HG03575 (cell line): ENCODE measurements at regions not wholly inside any gene's neighbourhood (a gene's known extent, or its start where the extent isn't known, plus 50 kb on each side); places are given as distances from the start of the nearest gene placed in this dataset.

Experiments used
- ATAC-seq: cut with Tn5 transposase; IDR thresholded peaks from one replicate; pipeline ENCODE4 v1.9.1; 2021; ENCODE audit not compliant: unreplicated experiment, insufficient number of reproducible peaks, low FRiP score; ENCODE audit errors: extremely low read depth

DNA sequence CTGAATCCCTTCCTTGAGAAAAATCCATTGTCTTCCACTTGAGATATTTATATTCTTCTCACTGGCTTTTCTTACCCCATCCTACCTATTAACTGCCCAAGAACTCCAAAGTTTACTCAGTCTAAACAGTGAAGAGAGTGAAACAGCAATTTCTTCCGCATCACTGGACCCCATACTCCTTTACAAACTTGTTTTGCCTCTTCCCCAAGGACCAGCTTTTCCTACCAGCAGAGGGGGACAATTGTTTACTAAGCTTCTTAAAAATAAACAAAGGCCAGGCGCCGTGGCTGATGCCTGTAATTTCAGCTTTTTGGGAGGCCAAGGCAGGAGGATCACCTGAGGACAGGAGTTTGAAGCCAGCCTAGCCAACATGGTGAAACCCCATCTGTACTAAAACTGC is 52.0 kb downstream of the LRATD1 start:
- ATAC-seq = no peak

DNA sequence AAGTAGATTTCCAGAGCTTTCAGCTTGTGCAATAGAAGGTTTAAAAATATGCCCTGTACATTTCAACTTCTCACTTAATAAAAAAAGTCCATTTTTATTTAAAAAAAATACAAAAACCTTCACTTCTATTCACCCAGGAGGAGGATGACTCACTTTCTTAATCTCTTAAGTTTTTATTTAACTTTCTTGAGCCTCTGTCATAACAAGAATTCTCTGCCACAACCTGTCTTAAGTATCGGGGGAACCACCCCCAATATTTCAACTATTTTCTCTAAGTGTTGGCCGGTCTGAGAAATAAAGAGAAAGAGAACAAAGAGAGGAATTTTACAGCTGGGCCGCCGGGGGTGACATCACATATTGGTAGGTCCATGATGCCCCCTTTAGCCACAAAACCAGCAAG is 58.4 kb downstream of the LRATD1 start:
- no peak for ATAC-seq

DNA sequence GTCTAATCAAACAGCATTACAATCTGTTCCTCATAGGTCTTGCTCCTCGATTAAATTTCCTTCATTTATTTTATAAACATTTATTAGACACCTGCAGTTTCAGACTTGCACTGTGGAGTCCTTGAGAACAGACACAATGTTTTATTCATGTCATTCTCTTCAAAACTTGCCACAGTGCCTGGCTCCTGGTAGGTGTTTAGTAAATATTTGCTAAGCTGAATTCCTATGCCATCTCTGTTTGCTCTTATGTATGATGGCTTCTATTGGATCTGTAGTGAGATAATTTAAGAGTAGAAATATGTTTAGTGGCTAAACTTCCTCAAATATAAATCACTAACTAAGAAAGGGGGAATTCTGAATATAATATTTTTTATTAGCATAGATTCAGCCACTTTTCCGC is 61.4 kb downstream of the LRATD1 start:
- ATAC-seq = no peak

DNA sequence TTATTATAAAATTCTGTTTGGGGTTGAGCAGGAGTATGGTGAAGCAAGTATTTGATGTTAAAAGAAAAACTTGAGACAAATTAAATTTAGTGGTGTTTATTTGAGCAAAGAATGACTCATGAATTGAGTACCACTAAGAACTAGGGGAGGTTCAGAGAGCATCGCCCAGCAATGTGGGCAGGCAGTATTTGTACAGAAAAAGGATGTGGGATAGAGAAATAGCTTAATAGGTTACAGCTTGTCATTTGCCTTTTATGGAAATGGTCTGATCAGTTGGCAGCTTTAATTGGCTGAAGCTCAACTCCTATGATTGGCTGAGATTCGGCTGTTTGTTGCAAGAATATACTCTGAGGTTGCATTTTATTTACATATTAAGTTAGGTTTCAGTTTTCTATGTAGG is 68.2 kb downstream of the LRATD1 start:
- no peak for ATAC-seq

DNA sequence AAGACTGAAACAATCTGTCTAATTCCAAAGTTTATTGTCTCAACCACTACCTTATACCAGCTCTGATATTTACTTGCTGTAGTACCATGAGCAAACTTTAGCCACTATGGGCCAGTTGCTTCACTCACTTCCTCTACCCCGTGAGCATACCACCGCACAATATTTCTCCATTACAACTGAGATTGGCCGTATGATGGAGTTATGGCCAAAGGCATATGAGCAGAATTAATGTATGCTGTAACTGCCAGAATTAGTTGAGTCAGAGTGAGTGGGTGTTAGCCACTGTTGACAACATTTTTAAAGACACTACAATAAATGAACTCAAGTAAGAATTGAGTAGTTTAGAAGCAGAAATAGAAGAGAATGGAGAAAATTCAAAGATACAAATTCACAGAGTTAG is 69.7 kb downstream of the LRATD1 start:
- no peak for ATAC-seq

DNA sequence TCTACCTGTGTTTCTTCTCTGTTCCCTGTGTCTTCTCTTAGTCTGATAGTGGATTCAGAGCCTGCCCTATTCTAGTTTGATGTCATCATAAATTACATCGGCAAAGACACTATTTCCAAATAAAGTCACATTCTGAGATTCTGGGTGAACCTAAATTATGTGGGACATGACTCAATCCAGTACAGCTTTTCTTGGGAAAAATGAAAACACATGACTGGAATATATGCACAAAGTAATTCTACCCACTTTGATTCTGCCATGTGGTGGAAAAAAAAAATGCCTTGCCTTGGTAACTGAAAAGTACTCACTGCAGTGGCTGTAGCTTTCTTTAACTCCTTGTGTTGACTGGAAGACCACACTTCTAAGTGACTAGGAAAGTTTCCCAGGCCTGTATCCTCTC is 73.7 kb downstream of the LRATD1 start:
- ATAC-seq = no peak

DNA sequence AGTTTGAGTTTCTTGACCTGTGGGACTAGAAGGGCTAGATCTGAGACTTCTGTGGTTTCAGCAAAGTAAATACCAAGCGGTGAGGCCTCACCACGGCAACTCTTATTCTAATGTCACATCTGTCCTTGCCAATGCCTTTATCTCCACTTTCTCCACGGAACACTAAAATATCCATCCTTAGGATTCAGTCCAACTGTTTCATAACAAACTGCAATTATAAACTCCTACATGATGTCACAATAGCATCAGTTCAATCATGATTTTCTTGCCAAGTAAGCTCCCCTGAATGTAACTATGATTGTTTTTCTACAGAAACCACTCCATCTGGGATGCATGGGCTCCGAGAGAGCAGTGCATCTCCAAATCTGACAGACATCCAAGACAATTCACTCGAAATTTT is 79.6 kb downstream of the LRATD1 start:
- no peak for ATAC-seq

DNA sequence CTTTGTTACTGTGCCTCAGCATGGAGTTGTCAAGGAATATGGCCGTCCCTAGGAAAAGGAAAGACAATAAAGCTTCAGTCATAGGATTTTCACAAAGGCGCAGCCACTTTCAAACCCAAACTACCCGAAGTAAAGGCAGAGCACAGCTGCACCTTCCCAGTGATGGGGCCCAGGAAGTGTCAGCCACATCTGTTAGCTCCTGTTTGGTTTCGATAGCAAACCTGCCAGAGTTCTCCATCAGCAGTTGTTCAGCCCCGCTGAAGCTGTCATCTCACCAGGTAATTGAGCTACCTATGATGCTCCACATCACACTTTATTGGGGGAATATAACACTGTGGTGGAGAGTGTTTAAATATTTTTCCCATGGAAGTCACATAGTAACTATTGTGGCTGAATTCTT is 80.7 kb downstream of the LRATD1 start:
- no peak for ATAC-seq

DNA sequence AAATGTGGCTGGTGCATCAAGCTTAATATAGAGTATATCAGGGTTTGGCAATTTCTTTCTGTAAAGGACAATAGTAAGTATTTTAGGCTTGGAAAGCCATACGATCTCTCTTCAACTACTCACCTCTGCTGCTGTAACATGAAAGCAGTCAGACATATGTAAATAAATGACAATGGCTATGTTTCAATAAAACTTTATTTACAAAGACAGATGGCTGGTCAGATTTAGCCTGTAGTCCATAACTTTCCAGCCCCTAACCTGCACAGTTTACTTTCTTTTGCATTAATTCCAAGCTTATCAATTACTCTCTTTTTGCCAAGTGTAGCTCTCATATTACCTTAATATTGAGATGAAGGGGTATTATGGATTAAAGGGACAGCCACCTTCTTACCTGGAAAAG is 83.1 kb downstream of the LRATD1 start:
- no peak for ATAC-seq

DNA sequence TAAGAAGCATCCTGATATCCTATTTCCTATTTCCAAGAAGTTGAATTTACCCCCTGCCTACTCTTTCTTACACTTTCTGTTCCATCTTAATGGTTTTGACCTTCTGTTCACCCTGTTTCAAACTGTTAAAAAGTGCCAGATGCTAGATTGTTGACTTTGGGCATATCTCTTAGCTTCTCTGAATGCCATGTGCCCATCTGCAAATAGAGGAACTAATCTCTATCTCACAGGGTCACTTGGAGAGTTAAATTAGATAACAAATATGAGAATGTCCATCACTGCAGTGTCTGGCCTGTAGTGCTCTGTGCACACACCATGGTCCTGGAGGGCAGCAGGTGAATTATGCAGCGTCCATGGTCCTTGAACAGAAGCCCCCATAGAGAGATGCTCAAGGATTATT is 83.8 kb downstream of the LRATD1 start:
- ATAC-seq = no peak

DNA sequence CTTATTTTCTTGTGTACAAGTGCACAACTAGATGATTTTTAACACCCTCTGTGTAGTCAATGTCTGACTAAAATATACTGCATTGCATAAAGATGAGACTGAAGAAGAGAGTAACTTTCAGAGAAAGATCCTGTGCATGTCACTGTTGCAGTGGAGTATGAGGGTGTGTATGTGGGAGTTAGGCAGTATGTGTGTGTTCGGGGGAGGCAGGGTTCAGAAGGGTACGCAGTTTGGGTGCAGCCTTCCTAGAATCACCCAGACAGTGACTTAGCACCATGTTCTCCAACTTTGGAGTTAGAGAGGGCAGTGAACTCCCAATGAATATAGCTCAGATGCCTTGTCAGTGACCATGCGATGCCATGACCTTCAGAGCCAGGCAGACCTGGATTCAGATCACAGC is 84.6 kb downstream of the LRATD1 start:
- no peak for ATAC-seq

DNA sequence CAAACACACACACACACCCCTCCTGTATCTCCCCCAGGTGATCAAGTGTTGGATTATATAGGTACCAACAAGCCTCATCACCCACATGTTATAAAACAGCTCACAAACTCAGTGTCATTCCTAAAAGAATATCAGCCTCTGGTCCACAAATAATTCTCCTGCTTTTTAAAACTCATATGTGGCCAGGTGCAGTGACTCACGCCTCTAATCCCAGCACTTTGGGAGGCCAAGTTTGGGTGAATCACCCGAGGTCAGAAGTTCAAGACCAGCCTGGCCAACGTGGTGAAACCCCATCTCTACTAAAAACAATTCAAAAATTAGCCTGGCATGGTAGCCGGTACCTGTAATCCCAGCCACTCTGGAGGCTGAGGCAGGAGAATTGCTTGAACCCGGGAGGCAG is 87.8 kb downstream of the LRATD1 start:
- ATAC-seq = no peak

DNA sequence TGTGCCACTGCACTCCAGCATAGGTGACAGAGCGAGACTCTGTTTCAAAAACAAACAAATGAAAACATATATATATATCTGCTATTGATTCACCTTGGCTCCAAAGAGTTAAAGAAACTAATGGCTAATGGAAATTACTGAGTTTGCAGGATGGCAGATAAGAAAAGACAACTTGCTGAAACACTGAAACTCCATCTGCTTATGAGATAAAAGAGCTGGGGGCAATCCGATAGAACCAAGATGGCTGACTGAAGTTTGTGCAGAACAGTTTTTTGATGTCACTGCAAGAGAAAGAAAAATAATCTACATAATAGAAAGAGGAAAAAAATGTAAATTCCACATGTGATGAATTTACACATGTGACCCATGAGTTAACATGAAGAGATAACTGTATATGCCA is 88.2 kb downstream of the LRATD1 start:
- no peak for ATAC-seq

DNA sequence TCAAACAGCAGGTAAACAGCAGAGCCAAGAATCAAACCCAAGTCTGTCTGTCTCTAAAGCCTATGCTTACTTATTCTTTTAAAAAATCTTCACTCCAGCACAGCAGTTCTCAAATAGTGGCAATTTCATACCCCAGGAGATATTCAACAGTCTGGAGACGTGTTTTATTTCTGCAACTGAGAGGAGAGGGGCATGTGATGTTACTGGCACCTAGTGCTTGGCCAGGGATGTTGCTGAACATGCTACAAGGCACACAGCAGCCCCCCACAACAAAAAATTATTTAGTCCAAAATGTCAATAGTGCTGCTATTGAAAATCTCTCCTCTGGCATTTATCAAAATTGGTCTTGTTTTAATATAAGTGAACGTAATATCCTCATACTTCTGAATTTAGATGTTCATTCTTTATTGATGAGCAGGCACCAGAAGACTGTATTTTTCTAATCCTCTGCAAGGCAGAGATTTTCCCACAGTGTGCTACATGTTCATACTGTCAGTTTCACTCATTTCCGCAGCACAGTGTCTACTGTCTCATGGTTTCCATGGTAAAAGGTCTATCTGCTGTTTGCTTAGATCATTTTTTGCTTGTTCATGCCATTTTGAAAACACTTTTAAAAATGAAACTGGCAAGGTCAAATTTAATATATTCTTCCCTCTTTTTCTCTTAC is 90.5 kb downstream of the LRATD1 start:
- no peak for ATAC-seq

DNA sequence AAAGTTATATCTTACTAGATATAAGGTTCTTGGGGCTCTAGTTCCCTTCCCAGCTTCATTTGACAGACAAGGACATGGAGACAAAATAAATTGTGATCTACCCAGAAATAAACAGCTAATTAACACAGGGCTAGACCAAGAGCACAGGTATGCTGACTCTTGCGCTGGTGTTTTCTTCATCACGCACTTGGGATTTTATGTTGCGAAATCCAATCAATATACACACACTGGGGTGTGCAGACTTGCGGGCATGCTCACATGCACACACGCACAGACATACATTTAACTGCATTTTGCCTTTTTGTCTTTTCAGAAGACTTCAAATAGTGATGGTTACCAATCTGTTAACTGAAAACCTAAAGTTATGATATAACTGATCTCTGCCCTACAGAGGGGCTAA is 91.2 kb downstream of the LRATD1 start:
- no peak for ATAC-seq

DNA sequence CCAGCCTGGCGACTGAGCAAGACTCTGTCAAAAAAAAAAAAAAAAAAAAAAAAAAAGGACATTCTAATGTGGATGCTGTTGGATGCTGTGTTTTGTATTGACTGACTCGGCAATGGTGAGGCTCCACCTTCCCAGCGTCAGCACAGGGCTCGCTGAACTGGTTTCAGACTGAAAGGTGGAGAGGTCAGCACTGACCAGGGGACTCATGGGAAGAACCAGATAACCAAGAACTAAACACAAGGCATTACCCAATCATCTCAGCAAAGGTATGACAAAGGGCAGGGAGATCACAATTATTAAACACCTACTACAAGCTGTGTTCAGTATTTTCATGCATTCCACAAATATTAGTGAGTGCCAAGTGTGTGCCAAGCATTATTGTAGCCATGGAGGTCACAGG is 103.2 kb downstream of the LRATD1 start:
- no peak for ATAC-seq

DNA sequence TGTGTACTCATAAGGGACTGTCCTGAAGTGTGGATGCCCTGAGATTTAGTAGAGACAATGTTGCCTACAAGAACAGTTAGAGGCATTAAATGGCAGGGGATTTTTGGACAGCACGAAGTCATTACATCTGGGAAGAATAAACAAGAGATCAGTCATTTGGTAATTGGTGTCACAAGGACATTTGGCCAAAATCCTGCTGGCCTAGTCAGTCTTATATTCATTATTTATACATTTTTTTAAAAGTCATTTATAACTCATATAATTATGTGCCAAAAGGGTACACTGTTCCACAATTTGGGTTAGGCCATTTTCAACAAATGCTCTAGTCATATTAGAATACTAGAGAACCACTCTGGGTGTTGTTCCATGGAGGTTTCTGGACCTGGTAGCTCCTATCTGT is 104.7 kb downstream of the LRATD1 start:
- no peak for ATAC-seq

DNA sequence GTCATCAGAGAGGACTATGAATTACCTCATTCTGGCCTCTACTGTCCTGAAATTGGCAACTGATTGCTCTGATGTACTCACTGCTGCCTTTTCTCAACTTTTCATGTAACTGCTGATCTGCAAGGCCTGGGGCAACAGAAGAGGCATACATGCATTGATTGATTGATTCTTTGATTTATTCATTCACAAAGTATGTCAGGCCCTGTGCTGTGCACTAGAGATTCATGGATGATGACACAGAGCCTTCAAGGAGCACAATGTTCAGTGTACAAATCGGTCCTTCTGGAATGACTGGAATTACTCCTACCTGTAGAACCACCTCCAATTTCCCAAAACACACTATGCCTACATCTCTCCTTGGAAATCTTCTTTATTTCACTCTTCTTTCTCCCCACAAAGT is 111.3 kb downstream of the LRATD1 start:
- ATAC-seq = no peak

DNA sequence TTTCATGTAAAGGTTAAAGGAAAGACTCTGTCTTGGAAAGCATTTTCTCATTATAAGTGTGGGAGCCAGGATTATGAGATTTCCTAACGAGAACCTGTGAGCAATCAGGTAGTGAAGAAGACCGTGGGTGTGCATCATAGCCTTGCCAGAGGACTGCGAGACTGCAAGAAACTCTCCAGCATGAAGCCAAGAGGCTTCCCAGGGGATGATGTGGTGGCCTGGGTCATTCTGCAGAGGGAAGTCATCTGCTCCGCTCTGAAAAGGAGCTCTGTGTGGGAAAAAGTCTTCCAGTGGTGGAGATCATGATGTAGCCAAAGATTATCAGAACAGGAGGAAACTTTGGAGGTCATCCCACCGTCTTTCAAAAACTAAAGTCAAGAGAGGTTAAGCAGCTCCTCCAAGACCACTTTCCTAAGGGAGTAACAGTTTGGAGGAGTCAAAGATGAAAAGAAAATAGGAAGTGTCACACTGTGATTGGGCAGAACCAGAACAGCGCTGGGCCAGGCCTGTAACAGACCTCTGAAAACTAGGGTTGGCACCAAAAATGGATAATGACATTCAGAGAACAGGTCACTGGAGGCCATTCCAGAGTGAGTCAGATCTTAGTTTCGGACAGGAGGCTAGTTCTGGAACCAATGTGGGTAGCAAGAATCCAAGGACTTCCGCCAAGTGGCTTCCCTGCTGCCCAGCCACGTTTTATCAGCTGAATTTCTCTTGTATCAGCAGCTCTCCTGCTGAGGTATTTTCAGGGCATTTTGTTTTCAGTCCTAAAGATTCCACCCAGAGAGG is 113.0 kb downstream of the LRATD1 start:
- ATAC-seq = no peak

DNA sequence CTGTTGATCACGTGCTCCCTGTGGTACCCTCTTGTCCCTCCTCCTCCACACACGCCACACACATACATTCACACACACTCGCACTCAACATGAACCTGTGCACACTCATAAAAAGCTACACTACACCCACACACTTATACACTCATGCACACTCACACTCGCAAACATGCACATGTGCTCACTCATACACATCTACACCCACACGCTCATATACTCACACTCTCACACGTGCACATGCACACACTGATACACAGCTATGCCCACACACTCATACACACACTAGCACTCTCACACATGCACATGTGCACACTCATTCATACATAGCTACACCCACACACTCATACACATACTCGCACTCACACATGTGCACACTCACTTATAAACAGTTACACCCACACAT is 113.6 kb downstream of the LRATD1 start:
- no peak for ATAC-seq

DNA sequence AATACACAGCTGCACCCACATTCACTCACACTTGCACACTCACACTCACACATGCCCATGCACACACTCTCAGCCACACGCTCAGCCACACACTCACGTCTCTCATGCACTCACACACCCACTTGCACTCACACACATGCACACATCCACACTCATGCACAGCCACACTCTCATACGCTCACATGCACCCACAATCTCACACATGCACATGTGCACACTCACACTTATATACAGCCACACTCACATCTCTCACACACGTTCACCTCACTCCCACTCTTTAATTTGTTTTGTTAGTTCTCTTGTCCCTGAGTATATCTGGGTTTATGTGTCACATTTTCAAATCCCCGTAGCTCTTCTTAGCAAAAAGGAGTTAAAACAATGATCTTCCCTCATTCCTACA is 114.9 kb downstream of the LRATD1 start:
- ATAC-seq = no peak
